Esophagus muscularis mucosa (tissue), 4 donors: ENCODE measurements at regions not wholly inside any gene's neighbourhood (a gene's known extent, or its start where the extent isn't known, plus 50 kb on each side); places are given as distances from the start of the nearest gene placed in this dataset.

Experiments
- DNase-seq: peaks from one replicate; pipeline ENCODE4 v3.0.0-alpha.2; 2017; ENCODE audit errors: extremely low spot score
- H3K27ac ChIP-seq, 4 donors: fragments of 200-600 bp; sonication (generic); replicated peaks in 1 of 4; 1 replicate in 3 of 4; 2 replicates in 1 of 4; pipeline ENCODE4 v1.5.1; 2016 to 2019; ENCODE audit warnings: mild to moderate bottlenecking in 1 of 4
- H3K27me3 ChIP-seq, 4 donors: fragments of 200-600 bp; sonication (generic); one replicate each; pipeline versions ENCODE4 v1.5.1 to v1.6.0; 2016 to 2019
- H3K36me3 ChIP-seq, 4 donors: fragments of 200-600 bp; sonication (generic); one replicate each; pipeline ENCODE4 v1.5.1; 2016 to 2019
- H3K4me1 ChIP-seq, 4 donors: fragments of 200-600 bp; sonication (generic); one replicate each; pipeline ENCODE4 v1.5.1; 2016 to 2019
- H3K4me3 ChIP-seq, 4 donors: fragments of 200-600 bp; sonication (generic); 1 replicate in 2 of 4; 2 replicates in 2 of 4; pipeline ENCODE4 v1.5.1; 2016 to 2019; ENCODE audit warnings: mild to moderate bottlenecking in 4 of 4, moderate library complexity in 1 of 4
- H3K9me3 ChIP-seq, 4 donors: fragments of 200-600 bp; sonication (generic); 1 replicate in 3 of 4; 2 replicates in 1 of 4; pipeline ENCODE4 v1.5.1; 2016 to 2019
- EP300 ChIP-seq: sonication (generic); formaldehyde crosslinking; IDR thresholded peaks from one replicate; pipeline ENCODE4 v1.6.1; 2017; ENCODE audit warnings: antibody characterized with exemption
- POLR2A ChIP-seq: fragments of 450-650 bp; IDR thresholded peaks from one replicate; pipeline ENCODE4 v1.6.1; 2017; ENCODE audit warnings: antibody characterized with exemption, moderate library complexity, mild to moderate bottlenecking, low read depth
- POLR2AphosphoS5 ChIP-seq, 2 donors: sonication (generic); formaldehyde crosslinking; IDR thresholded peaks; one replicate each; pipeline ENCODE4 v1.6.1; 2017; ENCODE audit warnings: antibody characterized with exemption in 2 of 2
- WGBS: methylation state at CpG from one replicate; pipeline ENCODE4 v1.1.5; 2018; 5-methylcytosine and 5-hydroxymethylcytosine counted together
- intact Hi-C: fragments of 100-400 bp; cut with DNase I; formaldehyde crosslinking; loops from one replicate; pipeline ENCODE4 v1.15.1; 2023
- TF ChIP-seq, protein P1 (sequence below), 3 experiments: fragments of 200-600 bp in 2 of 3; fragments of 450-650 bp in 1 of 3; sonication (generic) in 2 of 3; IDR thresholded peaks; one replicate each; pipeline ENCODE4 v1.5.1; 2017 to 2019; ENCODE audit warnings: antibody characterized with exemption in 3 of 3, mild to moderate bottlenecking in 2 of 3, moderate library complexity in 1 of 3

DNA sequence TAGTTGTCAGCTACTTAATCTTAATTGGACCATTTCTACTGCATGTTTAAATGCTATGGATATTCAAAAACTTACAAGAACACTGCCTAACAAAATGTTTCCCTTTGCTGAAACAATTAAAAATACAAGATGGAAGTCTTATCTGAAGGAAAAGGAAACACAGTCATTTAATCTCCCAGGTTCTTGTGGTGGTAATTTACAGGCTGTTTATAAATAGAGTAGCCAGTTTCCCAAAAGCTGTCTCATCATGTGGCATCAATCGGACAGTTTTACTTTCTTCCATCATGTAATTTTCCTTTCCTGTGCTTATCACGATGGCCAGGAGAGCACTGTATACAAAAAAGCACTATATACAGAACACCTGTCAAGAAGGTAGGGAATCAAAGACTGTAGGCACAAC lies 368.1 kb downstream of the ZEB2 start:
- intact Hi-C loops, result no loop called here
- H3K27ac ChIP-seq, result no peak overlapping the region
- no peaks in the 10 kb centered on the region for H3K9me3 ChIP-seq
- 77% methylated on average over 2 of the region's 2 CpGs for WGBS
- TF ChIP-seq, protein P1, sequence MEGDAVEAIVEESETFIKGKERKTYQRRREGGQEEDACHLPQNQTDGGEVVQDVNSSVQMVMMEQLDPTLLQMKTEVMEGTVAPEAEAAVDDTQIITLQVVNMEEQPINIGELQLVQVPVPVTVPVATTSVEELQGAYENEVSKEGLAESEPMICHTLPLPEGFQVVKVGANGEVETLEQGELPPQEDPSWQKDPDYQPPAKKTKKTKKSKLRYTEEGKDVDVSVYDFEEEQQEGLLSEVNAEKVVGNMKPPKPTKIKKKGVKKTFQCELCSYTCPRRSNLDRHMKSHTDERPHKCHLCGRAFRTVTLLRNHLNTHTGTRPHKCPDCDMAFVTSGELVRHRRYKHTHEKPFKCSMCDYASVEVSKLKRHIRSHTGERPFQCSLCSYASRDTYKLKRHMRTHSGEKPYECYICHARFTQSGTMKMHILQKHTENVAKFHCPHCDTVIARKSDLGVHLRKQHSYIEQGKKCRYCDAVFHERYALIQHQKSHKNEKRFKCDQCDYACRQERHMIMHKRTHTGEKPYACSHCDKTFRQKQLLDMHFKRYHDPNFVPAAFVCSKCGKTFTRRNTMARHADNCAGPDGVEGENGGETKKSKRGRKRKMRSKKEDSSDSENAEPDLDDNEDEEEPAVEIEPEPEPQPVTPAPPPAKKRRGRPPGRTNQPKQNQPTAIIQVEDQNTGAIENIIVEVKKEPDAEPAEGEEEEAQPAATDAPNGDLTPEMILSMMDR (IDR thresholded peaks at IDR 0.05), result no peak
- no peak for TF ChIP-seq POLR2A
- no peak for TF ChIP-seq EP300
- no peak for TF ChIP-seq POLR2AphosphoS5 (IDR thresholded peaks at IDR 0.05)
- no peaks in the 10 kb centered on the region for H3K36me3 ChIP-seq
- no peak overlapping the region for H3K4me3 ChIP-seq
- no peak for DNase-seq
- no peaks in the 10 kb centered on the region for H3K27me3 ChIP-seq
- H3K4me1 ChIP-seq, result no peaks in the 10 kb centered on the region

GRCh38 chr2:144151405-144151804 lies 368.5 kb downstream of the ZEB2 start:
- WGBS, result 96% methylated on average over 1 of the region's 1 CpG
- no peak for TF ChIP-seq POLR2A
- no peak for TF ChIP-seq POLR2AphosphoS5 (IDR thresholded peaks at IDR 0.05)
- TF ChIP-seq, protein P1 (IDR thresholded peaks at IDR 0.05), result no peak
- TF ChIP-seq EP300, result no peak
- Histone ChIP-seq H3K27me3 (no peaks in the 10 kb centered on the region), H3K9me3 (no peaks in the 10 kb centered on the region), H3K4me3 (no peak overlapping the region), H3K4me1 (no peaks in the 10 kb centered on the region), H3K27ac (no peak overlapping the region), H3K36me3 (no peaks in the 10 kb centered on the region)
- intact Hi-C loops, result no loop called here
- DNase-seq, result no peak

GRCh38 chr2:144147356-144147755 lies 372.6 kb downstream of the ZEB2 start:
- TF ChIP-seq, protein P1 (IDR thresholded peaks at IDR 0.05), result no peak
- TF ChIP-seq EP300, result no peak
- H3K9me3 ChIP-seq, result no peaks in the 10 kb centered on the region
- no peak for DNase-seq
- no peaks in the 10 kb centered on the region for H3K36me3 ChIP-seq
- no peak overlapping the region for H3K4me3 ChIP-seq
- 95% methylated on average over 2 of the region's 2 CpGs for WGBS
- intact Hi-C loops, result no loop called here
- no peaks in the 10 kb centered on the region for H3K4me1 ChIP-seq
- no peak overlapping the region for H3K27ac ChIP-seq
- H3K27me3 ChIP-seq, result no peaks in the 10 kb centered on the region

DNA sequence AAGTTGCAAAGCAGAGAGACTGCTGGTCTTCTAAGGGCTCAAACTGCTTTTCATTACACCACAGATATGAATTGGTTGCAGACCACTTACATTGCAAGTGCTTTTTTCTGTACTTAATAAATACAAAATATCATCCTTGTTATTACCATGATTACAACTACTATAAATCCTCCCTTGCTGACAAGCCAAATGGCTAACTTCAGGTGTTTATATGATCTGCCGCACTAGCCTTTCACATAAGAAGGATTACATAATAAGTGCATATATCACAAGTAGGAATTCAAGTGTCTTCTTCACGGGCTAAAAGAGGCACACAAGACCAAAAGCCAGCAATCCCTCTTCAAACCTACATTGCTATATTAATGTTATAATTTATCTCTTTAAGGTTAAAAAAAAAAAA lies 373.0 kb downstream of the ZEB2 start:
- H3K9me3 ChIP-seq, result no peaks in the 10 kb centered on the region
- no peaks in the 10 kb centered on the region for H3K36me3 ChIP-seq
- DNase-seq, result no peak
- no peak overlapping the region for H3K27ac ChIP-seq
- TF ChIP-seq, protein P1 (IDR thresholded peaks at IDR 0.05), result no peak
- no peak for TF ChIP-seq POLR2A
- no peaks in the 10 kb centered on the region for H3K4me1 ChIP-seq
- 48% methylated on average over 2 of the region's 2 CpGs for WGBS
- no peaks in the 10 kb centered on the region for H3K27me3 ChIP-seq
- intact Hi-C loops, result no loop called here
- H3K4me3 ChIP-seq, result no peak overlapping the region

DNA sequence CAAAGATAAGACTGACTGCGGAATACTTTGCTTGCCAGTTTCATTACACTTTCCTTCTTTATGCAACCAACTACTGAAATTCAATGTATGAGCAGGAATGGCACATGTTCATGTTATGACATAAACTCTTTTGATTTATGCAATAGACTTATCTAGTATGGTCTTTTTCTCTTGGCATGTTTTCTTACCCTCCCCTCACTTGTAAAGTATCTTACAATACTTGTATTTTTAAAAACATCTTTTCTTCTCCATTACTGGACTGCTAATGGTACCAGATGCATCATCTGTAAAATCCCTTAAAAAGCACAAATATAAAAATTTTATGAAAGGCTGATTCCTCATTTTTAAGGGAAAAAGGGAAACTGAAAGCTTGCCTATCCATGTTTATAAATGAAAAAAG lies 373.8 kb downstream of the ZEB2 start:
- no peak for DNase-seq
- Histone ChIP-seq H3K27ac (no peak overlapping the region), H3K9me3 (no peaks in the 10 kb centered on the region), H3K4me3 (no peak overlapping the region), H3K4me1 (no peaks in the 10 kb centered on the region), H3K36me3 (no peaks in the 10 kb centered on the region), H3K27me3 (no peaks in the 10 kb centered on the region)
- intact Hi-C loops, result no loop called here
- TF ChIP-seq EP300, result no peak
- no peak for TF ChIP-seq POLR2A
- no peak for TF ChIP-seq POLR2AphosphoS5 (IDR thresholded peaks at IDR 0.05)
- TF ChIP-seq, protein P1 (IDR thresholded peaks at IDR 0.05), result no peak
- WGBS, result 94% methylated on average over 1 of the region's 1 CpG
